OCI-LY1 (cell line): ENCODE measurements at regions not wholly inside any gene's neighbourhood (a gene's known extent, or its start where the extent isn't known, plus 50 kb on each side); places are given as distances from the start of the nearest gene placed in this dataset.

Source experiments
- EZH2 ChIP-seq: fragments of 200-600 bp; sonication (generic), shearing (Covaris generic); IDR thresholded peaks from 2 replicates; pipeline ENCODE4 v1.8.0; 2017; ENCODE audit warnings: borderline replicate concordance, mixed run types, mild to moderate bottlenecking, antibody characterized with exemption, low read length, moderate library complexity, mixed read lengths
- TF ChIP-seq, protein P1 (sequence below): fragments of 200-600 bp; sonication (generic), shearing (Covaris generic); IDR thresholded peaks from 2 replicates; pipeline ENCODE4 v1.5.1; 2017; ENCODE audit warnings: mild to moderate bottlenecking, antibody characterized with exemption, low read length, moderate library complexity, mixed read lengths

- TF ChIP-seq, protein P1, sequence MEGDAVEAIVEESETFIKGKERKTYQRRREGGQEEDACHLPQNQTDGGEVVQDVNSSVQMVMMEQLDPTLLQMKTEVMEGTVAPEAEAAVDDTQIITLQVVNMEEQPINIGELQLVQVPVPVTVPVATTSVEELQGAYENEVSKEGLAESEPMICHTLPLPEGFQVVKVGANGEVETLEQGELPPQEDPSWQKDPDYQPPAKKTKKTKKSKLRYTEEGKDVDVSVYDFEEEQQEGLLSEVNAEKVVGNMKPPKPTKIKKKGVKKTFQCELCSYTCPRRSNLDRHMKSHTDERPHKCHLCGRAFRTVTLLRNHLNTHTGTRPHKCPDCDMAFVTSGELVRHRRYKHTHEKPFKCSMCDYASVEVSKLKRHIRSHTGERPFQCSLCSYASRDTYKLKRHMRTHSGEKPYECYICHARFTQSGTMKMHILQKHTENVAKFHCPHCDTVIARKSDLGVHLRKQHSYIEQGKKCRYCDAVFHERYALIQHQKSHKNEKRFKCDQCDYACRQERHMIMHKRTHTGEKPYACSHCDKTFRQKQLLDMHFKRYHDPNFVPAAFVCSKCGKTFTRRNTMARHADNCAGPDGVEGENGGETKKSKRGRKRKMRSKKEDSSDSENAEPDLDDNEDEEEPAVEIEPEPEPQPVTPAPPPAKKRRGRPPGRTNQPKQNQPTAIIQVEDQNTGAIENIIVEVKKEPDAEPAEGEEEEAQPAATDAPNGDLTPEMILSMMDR = no peak
- TF ChIP-seq EZH2 = no peak
These were observed 76.9 kb upstream of the OTX2 start for GRCh38 chr14:56887216-56887615.
